ENCODE measurements at regions not wholly inside any gene's neighbourhood (a gene's known extent, or its start where the extent isn't known, plus 50 kb on each side); places are given as distances from the start of the nearest gene placed in this dataset.

DNA sequence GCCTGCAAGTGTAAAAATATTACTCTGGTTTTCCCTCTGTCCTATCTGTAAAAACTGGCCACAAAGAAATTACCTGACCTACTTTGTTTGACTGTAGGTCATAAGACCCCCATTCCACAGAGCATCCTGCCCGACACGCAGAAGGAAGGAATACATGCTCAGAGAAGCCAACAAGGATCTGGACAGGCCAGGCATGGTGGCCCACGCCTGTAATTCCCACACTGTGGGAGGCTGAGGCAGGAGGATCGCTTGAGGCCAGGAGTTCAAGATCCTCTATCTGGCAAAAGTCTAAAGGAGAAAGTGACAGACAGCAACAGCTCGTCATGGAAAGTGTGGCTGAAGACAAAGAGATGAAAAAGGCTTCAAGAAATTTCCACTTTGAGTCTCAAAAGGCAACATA is 78.2 kb upstream of the RNU2-1 start:
- Histone ChIP-seq H2BK20ac (ENCODE audit: low read length) (no peak overlapping the region), H4K5ac (ENCODE audit: insufficient read length, low read depth, low read length) (no peak overlapping the region), H2BK5ac (ENCODE audit: low read depth, low read length) (no peak overlapping the region), H3K36me3 (ENCODE audit: control insufficient read depth in 2 of 4, insufficient read depth in 4 of 4, low read length in 3 of 4) (no peaks in the 10 kb centered on the region), H3K79me2 (ENCODE audit: control insufficient read depth in 1 of 2, insufficient read depth in 2 of 2, low read length in 2 of 2) (no peaks in the 10 kb centered on the region), H3K27ac (ENCODE audit: low read depth, low read length) (no peak overlapping the region), H3K14ac (ENCODE audit: insufficient read length) (no peak overlapping the region), H3K23ac (ENCODE audit: insufficient read length) (no peak overlapping the region), H3K27me3 (replicated peaks in 1 of 4; ENCODE audit: control insufficient read depth in 3 of 4, extremely low read depth in 1 of 4, insufficient read depth in 3 of 4, low read length in 3 of 4) (no peaks in the 10 kb centered on the region), H2BK15ac (ENCODE audit: low read length) (no peak overlapping the region), H3K18ac (ENCODE audit: extremely low read depth, low read length) (no peak overlapping the region), H3K9me3 (ENCODE audit: insufficient read depth in 2 of 2, low read depth in 1 of 2, low read length in 1 of 2) (no peaks in the 10 kb centered on the region), H4K91ac (replicated peaks; ENCODE audit: insufficient read length, low read length) (no peak overlapping the region), H2BK12ac (ENCODE audit: low read depth, low read length) (no peak overlapping the region), H2AK5ac (ENCODE audit: low read depth, low read length) (no peak overlapping the region), H3K4ac (replicated peaks; ENCODE audit: insufficient read length, low read depth, low read length) (no peak overlapping the region), H3K79me1 (ENCODE audit: low read depth, low read length) (no peaks in the 10 kb centered on the region), H2AFZ (ENCODE audit: low read length) (no peak overlapping the region), H3K9ac (replicated peaks in 1 of 4; ENCODE audit: extremely low read depth in 1 of 4, low read depth in 3 of 4, low read length in 3 of 4) (no peak overlapping the region), H3K23me2 (ENCODE audit: low read depth, low read length) (no peaks in the 10 kb centered on the region), H2BK120ac (replicated peaks; ENCODE audit: low read depth, low read length) (no peak overlapping the region), H4K20me1 (replicated peaks in 1 of 2; ENCODE audit: control insufficient read depth in 1 of 2, insufficient read depth in 2 of 2, low read length in 2 of 2) (no peaks in the 10 kb centered on the region), H3K4me2 (ENCODE audit: insufficient read depth in 1 of 2, low read depth in 2 of 2, low read length in 2 of 2) (no peak overlapping the region), H3K4me3 (ENCODE audit: extremely low read depth in 1 of 4, insufficient read depth in 2 of 4, low read depth in 3 of 4, low read length in 4 of 4) (no peak overlapping the region), H3K4me1 (replicated peaks in 1 of 4; ENCODE audit: control insufficient read depth in 3 of 4, insufficient read depth in 4 of 4, low read length in 3 of 4) (peaks cover 0 to 4% (median 0%) of the 10 kb centered on the region in 4 experiments; a peak in 2 of 7 replicates), H3K56ac (replicated peaks; ENCODE audit: insufficient read length, low read depth, low read length) (no peak overlapping the region), H4K8ac (ENCODE audit: extremely low read depth, insufficient read depth, low read length) (no peak overlapping the region)
- TF ChIP-seq SAP30 (IDR thresholded peaks at IDR 0.05; ENCODE audit: insufficient read depth, insufficient replicate concordance, low read length) = no peak
- TF ChIP-seq TEAD4 (IDR thresholded peaks at IDR 0.05; ENCODE audit: low read depth, low read length) = no peak
- TF ChIP-seq POLR2AphosphoS5 (IDR thresholded peaks at IDR 0.05; ENCODE audit: low read depth, low read length) = no peak
- no peak for TF ChIP-seq RXRA (IDR thresholded peaks at IDR 0.05; ENCODE audit: insufficient read depth, low read depth, low read length)
- no peak for TF ChIP-seq SP2 (IDR thresholded peaks at IDR 0.05; ENCODE audit: low read length)
- TF ChIP-seq CREB1 (IDR thresholded peaks at IDR 0.05) = no peak
- no peak for TF ChIP-seq TBP (IDR thresholded peaks at IDR 0.05; ENCODE audit: low read depth, low read length)
- FAIRE-seq (no peak), DNase-seq (ENCODE audit: low read depth in 1 of 2, low spot score in 2 of 2) (peak in 1 of 2 experiments; percentile 35)
- WGBS, 2 experiments (ENCODE audit: extremely low coverage in 1 of 2, insufficient coverage in 1 of 2, insufficient read length in 1 of 2, insufficient replicate concordance in 2 of 2, low coverage in 1 of 2, low lambda C conversion rate in 2 of 2, missing lambda C conversion rate in 1 of 2) = 82% methylated on average over 5 of the region's 5 CpGs; no CpG with 5 or more reads in 1 of the 2 experiments
- ChIA-PET CTCF (ENCODE audit: partially characterized antibody) (interaction anchor here (1.3 kb wide), 1 partner anchor 96 kb away, joined by 4 read pairs; no protein-coding TSS in a partner anchor), POLR2A (ENCODE audit: partially characterized antibody) (interaction anchor here (1.3 to 5.0 kb wide), 3 partner anchors 55 to 314 kb away, joined by 3 to 65 read pairs (median 33); partner anchors contain the start of genes BRCA1 and RPL27)

Measured in H1 (cell line).